ENCODE measurements at regions not wholly inside any gene's neighbourhood (a gene's known extent, or its start where the extent isn't known, plus 50 kb on each side); places are given as distances from the start of the nearest gene placed in this dataset.
A peak's percentile ranks its signal among the peaks of the same experiment; 100 is the strongest.
"Not testable (repeated sequence)": the region's sequence is repeated elsewhere in the genome, so short reads cannot be mapped to it uniquely, and the experiment has no call there.

DNA sequence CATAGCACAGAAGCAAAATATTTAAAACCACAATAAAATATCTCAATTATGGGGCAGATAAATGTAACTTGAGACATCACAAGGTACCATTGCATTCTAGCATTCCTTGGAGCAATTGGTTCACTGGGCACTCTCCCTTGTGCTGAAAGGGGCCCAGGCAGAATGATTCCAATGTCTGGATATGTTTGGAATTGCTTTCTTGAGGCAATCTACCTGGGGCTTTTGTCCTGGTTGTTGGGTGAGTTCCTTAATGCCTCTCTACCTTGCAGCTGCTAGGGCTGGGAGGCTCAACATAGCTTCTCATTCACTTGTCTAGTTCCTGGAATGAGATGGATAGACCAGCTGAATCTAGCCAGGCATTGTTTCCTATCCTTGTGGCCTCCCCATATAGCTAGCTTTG, 539.6 kb upstream of the FSHR start:
- no peak for DNase-seq (ENCODE audit: low read depth)
- TF ChIP-seq CTCF (conservative IDR thresholded peaks at IDR 0.05; ENCODE audit: low read depth, low read length) = no peak
- no peak overlapping the region for H3K4me3 ChIP-seq (ENCODE audit: low read depth, low read length)

DNA sequence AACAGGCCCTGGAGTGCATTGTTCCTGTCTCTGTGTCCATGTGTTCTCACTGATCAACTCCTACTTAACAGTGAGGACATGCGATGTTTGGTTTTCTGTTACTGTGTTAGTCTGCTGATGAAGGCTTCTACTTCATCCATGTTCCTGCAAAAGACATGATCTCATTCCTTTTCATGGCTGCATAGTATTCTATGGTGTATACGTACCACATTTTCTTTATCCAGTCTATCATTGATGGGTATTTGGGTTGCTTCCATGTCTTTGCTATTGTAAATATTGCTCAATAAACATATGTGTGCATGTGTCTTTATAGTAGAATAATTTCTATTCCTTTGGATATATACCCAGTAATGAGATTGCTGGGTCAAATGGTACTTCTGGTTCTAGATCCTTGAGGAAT, 537.7 kb upstream of the FSHR start:
- H3K4me3 ChIP-seq (ENCODE audit: low read depth, low read length); DNase-seq (ENCODE audit: low read depth): not testable (repeated sequence)

GRCh38 chr2:49687918-49688317, 533.6 kb upstream of the FSHR start:
- peak; percentile 43 for TF ChIP-seq CTCF (conservative IDR thresholded peaks at IDR 0.05; ENCODE audit: low read depth, low read length)
- DNase-seq (ENCODE audit: low read depth) = no peak
- no peak overlapping the region for H3K4me3 ChIP-seq (ENCODE audit: low read depth, low read length)

GRCh38 chr2:49686897-49687442, 532.7 kb upstream of the FSHR start:
- no peak for DNase-seq (ENCODE audit: low read depth)
- TF ChIP-seq CTCF (conservative IDR thresholded peaks at IDR 0.05; ENCODE audit: low read depth, low read length) = no peak
- H3K4me3 ChIP-seq (ENCODE audit: low read depth, low read length) = no peak overlapping the region

GRCh38 chr2:49686291-49686690, 532.0 kb upstream of the FSHR start:
- H3K4me3 ChIP-seq (ENCODE audit: low read depth, low read length) = no peak overlapping the region
- no peak for TF ChIP-seq CTCF (conservative IDR thresholded peaks at IDR 0.05; ENCODE audit: low read depth, low read length)
- no peak for DNase-seq (ENCODE audit: low read depth)

DNA sequence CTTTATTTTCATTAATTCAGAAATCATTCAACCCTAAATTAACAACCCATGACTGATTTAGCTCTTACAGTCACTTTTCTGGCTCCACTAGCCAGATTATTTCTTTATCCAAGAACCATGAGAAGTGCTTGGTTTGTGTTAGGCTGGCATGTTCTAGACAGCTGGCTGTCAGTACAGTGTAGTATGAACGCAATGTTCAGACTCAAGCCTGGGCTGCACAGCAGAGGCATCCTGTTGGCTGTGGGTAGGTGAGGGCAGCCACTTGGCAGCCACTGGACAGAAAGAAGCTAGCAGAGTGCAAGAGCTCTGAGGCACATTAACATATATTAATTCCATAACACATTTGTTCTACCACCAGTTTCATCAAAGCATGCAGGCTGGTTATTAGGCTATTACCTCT, 522.9 kb upstream of the FSHR start:
- no peak for DNase-seq (ENCODE audit: low read depth)
- no peak overlapping the region for H3K4me3 ChIP-seq (ENCODE audit: low read depth, low read length)
- no peak for TF ChIP-seq CTCF (conservative IDR thresholded peaks at IDR 0.05; ENCODE audit: low read depth, low read length)

GRCh38 chr2:49664827-49665226, 510.5 kb upstream of the FSHR start:
- no peak for DNase-seq (ENCODE audit: low read depth)
- no peak overlapping the region for H3K4me3 ChIP-seq (ENCODE audit: low read depth, low read length)
- TF ChIP-seq CTCF (conservative IDR thresholded peaks at IDR 0.05; ENCODE audit: low read depth, low read length) = no peak

Data from epithelial cell of proximal tubule (primary cell).